ENCODE measurements at regions not wholly inside any gene's neighbourhood (a gene's known extent, or its start where the extent isn't known, plus 50 kb on each side); places are given as distances from the start of the nearest gene placed in this dataset.

DNA sequence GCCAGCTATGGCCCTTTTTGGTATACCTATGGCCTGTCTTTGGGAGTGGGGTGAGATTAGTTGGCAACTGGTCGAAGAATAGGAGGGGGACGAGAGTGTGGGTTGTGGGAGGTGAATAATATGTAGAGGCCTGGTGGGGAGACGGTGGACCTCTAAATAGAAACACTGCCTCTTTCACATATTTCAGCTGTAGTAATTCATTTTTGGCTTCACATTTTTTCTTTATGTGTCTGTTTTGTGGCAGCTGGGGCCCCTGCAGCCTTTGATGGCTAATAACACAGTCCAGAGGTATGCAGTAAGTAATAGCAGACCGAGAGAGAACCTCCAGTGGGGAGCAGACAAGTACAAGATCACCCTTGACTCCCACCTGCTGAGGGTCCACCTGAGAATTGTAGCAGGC, 75.9 kb downstream of the HLX start:
- Histone ChIP-seq H2AFZ (ENCODE audit: insufficient read depth, low read depth, low read length, poor library complexity, severe bottlenecking) (no peak overlapping the region), H3K4me1 (ENCODE audit: control insufficient read depth in 1 of 2, insufficient read depth in 2 of 2, low read length in 2 of 2) (peaks cover 10 to 12% of the 10 kb centered on the region in 2 donors), H3K36me3 (replicated peaks in 1 of 2; ENCODE audit: control insufficient read depth in 1 of 2, insufficient read depth in 2 of 2, low read length in 2 of 2) (no peaks in the 10 kb centered on the region), H3K9me3 (replicated peaks in 1 of 2; ENCODE audit: control insufficient read depth in 1 of 2, insufficient read depth in 1 of 2, low read length in 2 of 2) (peaks cover 5 to 9% of the 10 kb centered on the region in 2 donors), H3K9ac (ENCODE audit: insufficient read depth, low read length, poor library complexity, severe bottlenecking) (no peak overlapping the region), H3K79me2 (ENCODE audit: insufficient read depth, low read length) (no peaks in the 10 kb centered on the region), H3K4me2 (replicated peaks; ENCODE audit: extremely low read depth, low read length, poor library complexity, severe bottlenecking) (no peak overlapping the region), H3K27me3 (ENCODE audit: control insufficient read depth in 2 of 2, insufficient read depth in 2 of 2, low read length in 2 of 2) (no peaks in the 10 kb centered on the region), H3K4me3 (replicated peaks in 1 of 3; ENCODE audit: low read depth in 2 of 3, low read length in 3 of 3) (no peak overlapping the region), H4K20me1 (ENCODE audit: insufficient read depth, low read length) (no peaks in the 10 kb centered on the region), H3K27ac (ENCODE audit: low read depth in 1 of 2, low read length in 2 of 2) (no peak overlapping the region)
- intact Hi-C loops (cut with micrococcal nuclease) = loop anchor here in 1 of 2 donors (10.0 kb wide), 1 partner anchor 70 kb away; no protein-coding TSS in a partner anchor
- Mint-ChIP-seq H3K4me3 (no peak overlapping the region), H3K27me3 (ENCODE audit: low read depth in 3 of 3) (no peaks in the 10 kb centered on the region), H3K4me1 (peaks cover 11% of the 10 kb centered on the region), H3K36me3 (peaks cover 0 to 4% of the 10 kb centered on the region in 2 donors), H3K27ac (peak overlapping the region in 2 of 7 donors; percentile 18 to 44), H3K9me3 (peaks cover 3 to 15% (median 7%) of the 10 kb centered on the region in 7 donors)
- WGBS (ENCODE audit: insufficient coverage) = no CpG with 5 or more reads among the region's 4 CpGs
- no peak for DNase-seq
- TF ChIP-seq, protein P1, sequence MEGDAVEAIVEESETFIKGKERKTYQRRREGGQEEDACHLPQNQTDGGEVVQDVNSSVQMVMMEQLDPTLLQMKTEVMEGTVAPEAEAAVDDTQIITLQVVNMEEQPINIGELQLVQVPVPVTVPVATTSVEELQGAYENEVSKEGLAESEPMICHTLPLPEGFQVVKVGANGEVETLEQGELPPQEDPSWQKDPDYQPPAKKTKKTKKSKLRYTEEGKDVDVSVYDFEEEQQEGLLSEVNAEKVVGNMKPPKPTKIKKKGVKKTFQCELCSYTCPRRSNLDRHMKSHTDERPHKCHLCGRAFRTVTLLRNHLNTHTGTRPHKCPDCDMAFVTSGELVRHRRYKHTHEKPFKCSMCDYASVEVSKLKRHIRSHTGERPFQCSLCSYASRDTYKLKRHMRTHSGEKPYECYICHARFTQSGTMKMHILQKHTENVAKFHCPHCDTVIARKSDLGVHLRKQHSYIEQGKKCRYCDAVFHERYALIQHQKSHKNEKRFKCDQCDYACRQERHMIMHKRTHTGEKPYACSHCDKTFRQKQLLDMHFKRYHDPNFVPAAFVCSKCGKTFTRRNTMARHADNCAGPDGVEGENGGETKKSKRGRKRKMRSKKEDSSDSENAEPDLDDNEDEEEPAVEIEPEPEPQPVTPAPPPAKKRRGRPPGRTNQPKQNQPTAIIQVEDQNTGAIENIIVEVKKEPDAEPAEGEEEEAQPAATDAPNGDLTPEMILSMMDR (IDR thresholded peaks at IDR 0.05) = no peak

DNA sequence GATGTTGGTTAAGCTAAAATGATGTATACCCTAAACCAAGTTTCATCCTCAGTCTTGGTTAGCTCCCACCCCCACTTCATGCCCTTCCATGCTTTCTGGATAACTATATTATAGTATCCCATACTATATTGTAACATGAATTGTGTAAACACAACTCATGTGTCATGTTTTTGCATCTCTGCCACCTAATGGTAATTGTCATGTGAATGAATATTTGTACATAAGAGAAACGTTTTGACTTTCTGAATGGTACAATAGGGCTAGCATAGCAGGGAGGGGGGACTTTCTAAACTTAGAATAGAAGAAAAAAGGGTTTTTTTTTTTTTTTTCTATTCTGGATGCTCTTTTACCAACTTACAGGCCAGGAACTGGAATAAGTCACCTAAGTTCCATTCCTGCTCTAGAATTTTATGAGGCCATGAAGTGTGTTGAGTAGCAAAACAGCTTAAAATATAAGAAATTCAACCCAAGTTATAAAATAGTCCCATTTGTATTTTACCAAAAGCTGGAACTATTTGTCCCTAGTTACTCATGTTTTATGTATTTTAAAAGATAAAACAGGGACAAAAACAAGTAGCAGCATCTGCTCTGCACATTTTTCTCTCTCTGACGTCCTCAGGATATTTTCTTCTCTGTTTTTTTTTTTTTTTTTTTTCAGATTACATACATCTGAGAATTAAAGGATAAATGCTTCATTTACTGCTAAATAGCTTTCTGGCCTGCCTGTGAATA, 77.4 kb downstream of the HLX start:
- peaks cover 0 to 2% (median 0%) of the 10 kb centered on the region in 3 donors for H3K27me3 Mint-ChIP-seq (ENCODE audit: low read depth in 3 of 3)
- H3K79me2 ChIP-seq (ENCODE audit: insufficient read depth, low read length) = no peaks in the 10 kb centered on the region
- peaks cover 17% of the 10 kb centered on the region for H3K4me1 Mint-ChIP-seq
- peaks cover 12 to 16% of the 10 kb centered on the region in 2 donors for H3K4me1 ChIP-seq (ENCODE audit: control insufficient read depth in 1 of 2, insufficient read depth in 2 of 2, low read length in 2 of 2)
- no peak overlapping the region for H3K27ac ChIP-seq (ENCODE audit: low read depth in 1 of 2, low read length in 2 of 2)
- no peaks in the 10 kb centered on the region for H3K9me3 ChIP-seq (replicated peaks in 1 of 2; ENCODE audit: control insufficient read depth in 1 of 2, insufficient read depth in 1 of 2, low read length in 2 of 2)
- DNase-seq = peak in 2 of 3 donors; percentile 19 to 37
- peak overlapping the region in 1 of 2 donors; percentile 62 for H3K4me3 Mint-ChIP-seq
- H3K4me2 ChIP-seq (replicated peaks; ENCODE audit: extremely low read depth, low read length, poor library complexity, severe bottlenecking) = no peak overlapping the region
- no CpG with 5 or more reads among the region's 2 CpGs for whole genome bisulfite sequencing (ENCODE audit: insufficient coverage)
- H4K20me1 ChIP-seq (ENCODE audit: insufficient read depth, low read length) = no peaks in the 10 kb centered on the region
- peaks cover 0 to 4% (median 0%) of the 10 kb centered on the region in 7 donors for H3K9me3 Mint-ChIP-seq
- TF ChIP-seq, protein P1 (IDR thresholded peaks at IDR 0.05) = no peak
- H3K36me3 ChIP-seq (replicated peaks in 1 of 2; ENCODE audit: control insufficient read depth in 1 of 2, insufficient read depth in 2 of 2, low read length in 2 of 2) = no peaks in the 10 kb centered on the region
- H2AFZ ChIP-seq (ENCODE audit: insufficient read depth, low read depth, low read length, poor library complexity, severe bottlenecking) = no peak overlapping the region
- H3K27ac Mint-ChIP-seq = peak overlapping the region in 4 of 7 donors; percentile 6 to 76 (median 73)
- no peaks in the 10 kb centered on the region for H3K36me3 Mint-ChIP-seq
- no peak overlapping the region for H3K9ac ChIP-seq (ENCODE audit: insufficient read depth, low read length, poor library complexity, severe bottlenecking)
- no peaks in the 10 kb centered on the region for H3K27me3 ChIP-seq (ENCODE audit: control insufficient read depth in 2 of 2, insufficient read depth in 2 of 2, low read length in 2 of 2)
- no peak overlapping the region for H3K4me3 ChIP-seq (replicated peaks in 1 of 3; ENCODE audit: low read depth in 2 of 3, low read length in 3 of 3)
- intact Hi-C loops (cut with micrococcal nuclease) = loop anchor here in 1 of 2 donors (10.0 kb wide), 1 partner anchor 72 kb away; no protein-coding TSS in a partner anchor

All from CD14-positive monocyte (primary cell).